CD14-positive monocyte (primary cell): ENCODE measurements at regions not wholly inside any gene's neighbourhood (a gene's known extent, or its start where the extent isn't known, plus 50 kb on each side); places are given as distances from the start of the nearest gene placed in this dataset.

Source experiments
- DNase-seq, 3 donors: peaks; one replicate each; pipeline ENCODE4 v3.0.0-alpha.2; 2011 to 2022
- H2AFZ ChIP-seq: 2 replicates; pipeline ENCODE4 v1.6.0; 2012; ENCODE audit warnings: mild to moderate bottlenecking, low read depth, low read length, inconsistent platforms; ENCODE audit not compliant: insufficient read depth, poor library complexity, severe bottlenecking
- H3K27ac ChIP-seq, 2 donors: 1 replicate in 1 of 2; 2 replicates in 1 of 2; pipeline ENCODE4 v1.5.1; 2012 to 2013; ENCODE audit warnings: low read length in 2 of 2, control low read depth in 1 of 2, inconsistent platforms in 1 of 2, low read depth in 1 of 2, mild to moderate bottlenecking in 1 of 2
- H3K27me3 ChIP-seq, 2 donors: one replicate each; pipeline versions ENCODE4 v1.6.0 to v1.6.1; 2011 to 2013; ENCODE audit warnings: low read length in 2 of 2; ENCODE audit not compliant: control insufficient read depth in 2 of 2, insufficient read depth in 2 of 2
- H3K36me3 ChIP-seq, 2 donors: replicated peaks in 1 of 2; 1 replicate in 1 of 2; 2 replicates in 1 of 2; pipeline versions ENCODE4 v1.5.1 to v1.6.1; 2012 to 2013; ENCODE audit warnings: low read length in 2 of 2, control low read depth in 1 of 2, inconsistent platforms in 1 of 2, mild to moderate bottlenecking in 1 of 2; ENCODE audit not compliant: insufficient read depth in 2 of 2, control insufficient read depth in 1 of 2
- H3K4me1 ChIP-seq, 2 donors: 1 replicate in 1 of 2; 2 replicates in 1 of 2; pipeline versions ENCODE4 v1.5.1 to v1.6.1; 2012 to 2013; ENCODE audit warnings: low read length in 2 of 2, control low read depth in 1 of 2, inconsistent platforms in 1 of 2, mild to moderate bottlenecking in 1 of 2, moderate library complexity in 1 of 2; ENCODE audit not compliant: insufficient read depth in 2 of 2, control insufficient read depth in 1 of 2
- H3K4me2 ChIP-seq: replicated peaks from 2 replicates; pipeline ENCODE3; 2012; ENCODE audit warnings: low read length, moderate library complexity, mild to moderate bottlenecking; ENCODE audit not compliant: poor library complexity, severe bottlenecking; ENCODE audit errors: extremely low read depth
- H3K4me3 ChIP-seq, 3 experiments: fragments of 200-600 bp in 1 of 3; sonication (generic) in 1 of 3; replicated peaks in 1 of 3; 1 replicate in 2 of 3; 2 replicates in 1 of 3; pipeline ENCODE4 v1.5.1; 2011 to 2013; ENCODE audit warnings: low read length in 3 of 3, mild to moderate bottlenecking in 3 of 3, control low read depth in 2 of 3, low read depth in 2 of 3, inconsistent platforms in 1 of 3, moderate library complexity in 1 of 3
- H3K79me2 ChIP-seq: 2 replicates; pipeline ENCODE4 v1.6.0; 2012; ENCODE audit warnings: mild to moderate bottlenecking, control low read depth, inconsistent platforms, low read length, moderate library complexity; ENCODE audit not compliant: insufficient read depth
- H3K9ac ChIP-seq: 2 replicates; pipeline ENCODE4 v1.6.0; 2017; ENCODE audit warnings: low read length, mild to moderate bottlenecking; ENCODE audit not compliant: insufficient read depth, poor library complexity, severe bottlenecking
- H3K9me3 ChIP-seq, 2 donors: replicated peaks in 1 of 2; 1 replicate in 1 of 2; 2 replicates in 1 of 2; pipeline versions ENCODE4 v1.5.1 to v1.6.1; 2012 to 2013; ENCODE audit warnings: low read length in 2 of 2, control low read depth in 1 of 2; ENCODE audit not compliant: control insufficient read depth in 1 of 2, insufficient read depth in 1 of 2
- H4K20me1 ChIP-seq: 2 replicates; pipeline ENCODE4 v1.6.0; 2012; ENCODE audit warnings: mild to moderate bottlenecking, low read length, control low read depth, moderate library complexity; ENCODE audit not compliant: insufficient read depth
- H3K27ac Mint-ChIP-seq, 7 donors: one replicate each; pipeline ENCODE4 v1.8.0; 2020; ENCODE audit warnings: mild to moderate bottlenecking in 7 of 7, mixed read lengths in 7 of 7, moderate library complexity in 6 of 7, inconsistent platforms in 2 of 7
- H3K27me3 Mint-ChIP-seq, 3 donors: one replicate each; pipeline ENCODE4 v1.8.0; 2021 to 2022; ENCODE audit warnings: low read depth in 3 of 3, mild to moderate bottlenecking in 3 of 3, mixed read lengths in 3 of 3, moderate library complexity in 3 of 3, inconsistent platforms in 1 of 3
- H3K36me3 Mint-ChIP-seq, 2 donors: one replicate each; pipeline ENCODE4 v1.8.0; 2020; ENCODE audit warnings: mixed read lengths in 2 of 2, inconsistent platforms in 1 of 2, mild to moderate bottlenecking in 1 of 2
- H3K4me1 Mint-ChIP-seq: one replicate; pipeline ENCODE4 v1.8.0; 2020; ENCODE audit warnings: mild to moderate bottlenecking, mixed read lengths
- H3K4me3 Mint-ChIP-seq, 2 donors: one replicate each; pipeline ENCODE4 v1.8.0; 2020; ENCODE audit warnings: mild to moderate bottlenecking in 2 of 2, mixed read lengths in 2 of 2, moderate library complexity in 1 of 2
- H3K9me3 Mint-ChIP-seq, 7 donors: one replicate each; pipeline ENCODE4 v1.8.0; 2020 to 2022; ENCODE audit warnings: mixed read lengths in 7 of 7, mild to moderate bottlenecking in 6 of 7, moderate library complexity in 6 of 7, inconsistent platforms in 2 of 7
- CTCF ChIP-seq: fragments of 200-600 bp; IDR thresholded peaks from one replicate; pipeline ENCODE4 v1.8.0; 2022; ENCODE audit warnings: antibody characterized with exemption, mild to moderate bottlenecking
- WGBS: methylation state at CpG from one replicate; pipeline ENCODE4 v1.1.5; 2013; ENCODE audit warnings: missing lambda C conversion rate; ENCODE audit not compliant: insufficient coverage; 5-methylcytosine and 5-hydroxymethylcytosine counted together
- intact Hi-C, 2 donors: fragments of 100-400 bp; cut with micrococcal nuclease; formaldehyde crosslinking; loops; one replicate each; pipeline versions ENCODE4 v1.15.0 to v1.15.1; 2023

- H4K20me1 ChIP-seq, result no peaks in the 10 kb centered on the region
- H3K9ac ChIP-seq, result no peak overlapping the region
- intact Hi-C loops, result no loop called here
- WGBS, result 96% methylated on average over 4 of the region's 5 CpGs
- no peak for TF ChIP-seq CTCF
- H3K4me2 ChIP-seq, result no peak overlapping the region
- H3K27me3 ChIP-seq, result no peaks in the 10 kb centered on the region
- DNase-seq, result no peak
- H3K9me3 ChIP-seq, result no peaks in the 10 kb centered on the region
- Mint-ChIP-seq H3K4me1 (no peaks in the 10 kb centered on the region), H3K36me3 (no peaks in the 10 kb centered on the region), H3K27me3 (peaks cover 0 to 1% (median 0%) of the 10 kb centered on the region in 3 donors), H3K27ac (no peak overlapping the region), H3K4me3 (no peak overlapping the region), H3K9me3 (peaks cover 0 to 2% (median 0%) of the 10 kb centered on the region in 7 donors)
- no peak overlapping the region for H3K4me3 ChIP-seq
- no peak overlapping the region for H3K27ac ChIP-seq
- H3K4me1 ChIP-seq, result no peaks in the 10 kb centered on the region
- H3K79me2 ChIP-seq, result no peaks in the 10 kb centered on the region
- H3K36me3 ChIP-seq, result no peaks in the 10 kb centered on the region
- H2AFZ ChIP-seq, result no peak overlapping the region
These were observed 189.0 kb upstream of the GOLIM4 start for GRCh38 chr3:168284728-168285127.

GRCh38 chr3:168275662-168276061, 179.9 kb upstream of the GOLIM4 start:
- H3K27me3 Mint-ChIP-seq, result peaks cover 0 to 1% (median 0%) of the 10 kb centered on the region in 3 donors
- H3K36me3 ChIP-seq, result no peaks in the 10 kb centered on the region
- no peak overlapping the region for H2AFZ ChIP-seq
- H3K4me2 ChIP-seq, result no peak overlapping the region
- no peaks in the 10 kb centered on the region for H3K4me1 ChIP-seq
- no peak for DNase-seq
- no peak overlapping the region for H3K4me3 ChIP-seq
- 100% methylated on average over 3 of the region's 3 CpGs for WGBS
- no peak overlapping the region for H3K4me3 Mint-ChIP-seq
- no peaks in the 10 kb centered on the region for H3K27me3 ChIP-seq
- H3K27ac ChIP-seq, result no peak overlapping the region
- H3K79me2 ChIP-seq, result no peaks in the 10 kb centered on the region
- no peaks in the 10 kb centered on the region for H4K20me1 ChIP-seq
- H3K36me3 Mint-ChIP-seq, result no peaks in the 10 kb centered on the region
- H3K4me1 Mint-ChIP-seq, result no peaks in the 10 kb centered on the region
- peaks cover 0 to 10% (median 4%) of the 10 kb centered on the region in 7 donors for H3K9me3 Mint-ChIP-seq
- H3K9ac ChIP-seq, result no peak overlapping the region
- H3K27ac Mint-ChIP-seq, result no peak overlapping the region
- H3K9me3 ChIP-seq, result no peaks in the 10 kb centered on the region
- TF ChIP-seq CTCF, result no peak
- intact Hi-C loops, result no loop called here
